SK-N-SH treated with all-trans-retinoic acid at 6 μM for 48 hours (cell line): ENCODE measurements at regions not wholly inside any gene's neighbourhood (a gene's known extent, or its start where the extent isn't known, plus 50 kb on each side); places are given as distances from the start of the nearest gene placed in this dataset.

Experiments
- ATAC-seq: fragments of 200-7000 bp; cut with Tn5 transposase; 3 replicates; pipeline ENCODE4 v1.9.1; 2020; ENCODE audit warnings: mild to moderate bottlenecking, moderate library complexity
- ARNTL ChIP-seq: fragments of 450-650 bp; formaldehyde crosslinking; IDR thresholded peaks from 2 replicates; pipeline ENCODE4 v1.5.0; 2020; ENCODE audit warnings: low read depth, mild to moderate bottlenecking, moderate library complexity, borderline replicate concordance
- CSDC2 ChIP-seq: fragments of 250-450 bp; sonication (Bioruptor Pico); IDR thresholded peaks from 2 replicates; pipeline ENCODE4 v1.5.0; 2020; ENCODE audit warnings: mild to moderate bottlenecking, moderate library complexity
- ESRRG ChIP-seq: fragments of 250-450 bp; sonication (Bioruptor Pico); IDR thresholded peaks from 2 replicates; pipeline ENCODE4 v1.6.1; 2021; ENCODE audit warnings: mild to moderate bottlenecking
- GLIS3 ChIP-seq: fragments of 250-450 bp; sonication (Bioruptor Pico); IDR thresholded peaks from 2 replicates; pipeline ENCODE4 v1.5.0; 2020; ENCODE audit warnings: mild to moderate bottlenecking, moderate library complexity
- ISL1 ChIP-seq: fragments of 250-450 bp; sonication (Bioruptor Pico); IDR thresholded peaks from 2 replicates; pipeline ENCODE4 v2.1.2; 2022; ENCODE audit warnings: mild to moderate bottlenecking, moderate library complexity
- OSR1 ChIP-seq: fragments of 250-450 bp; sonication (Bioruptor Pico); IDR thresholded peaks from 2 replicates; pipeline ENCODE4 v1.8.0; 2022; ENCODE audit warnings: moderate library complexity, mild to moderate bottlenecking, inconsistent platforms
- POU6F1 ChIP-seq: fragments of 250-450 bp; sonication (Bioruptor Pico); IDR thresholded peaks from 2 replicates; pipeline ENCODE4 v1.8.0; 2021; ENCODE audit warnings: low read depth, mild to moderate bottlenecking, moderate library complexity, borderline replicate concordance
- PPARA ChIP-seq: fragments of 250-450 bp; sonication (Bioruptor Pico); IDR thresholded peaks from 2 replicates; pipeline ENCODE4 v1.5.0; 2020; ENCODE audit warnings: mild to moderate bottlenecking, borderline replicate concordance
- RARB ChIP-seq: fragments of 250-450 bp; sonication (Bioruptor Pico); IDR thresholded peaks from 2 replicates; pipeline ENCODE4 v1.8.0; 2021; ENCODE audit warnings: mild to moderate bottlenecking, moderate library complexity
- SNAI2 ChIP-seq: fragments of 250-450 bp; sonication (Bioruptor Pico); IDR thresholded peaks from 2 replicates; pipeline ENCODE4 v1.5.0; 2020; ENCODE audit warnings: mild to moderate bottlenecking, moderate library complexity
- TCF4 ChIP-seq: fragments of 250-450 bp; sonication (Bioruptor Pico); IDR thresholded peaks from 2 replicates; pipeline ENCODE4 v1.8.0; 2021; ENCODE audit warnings: mild to moderate bottlenecking, moderate library complexity, borderline replicate concordance
- TOX ChIP-seq: fragments of 250-450 bp; sonication (Bioruptor Pico); IDR thresholded peaks from 2 replicates; pipeline ENCODE4 v1.8.0; 2021; ENCODE audit warnings: mild to moderate bottlenecking, moderate library complexity, borderline replicate concordance
- TSHZ2 ChIP-seq: fragments of 250-450 bp; sonication (Bioruptor Pico); IDR thresholded peaks from 2 replicates; pipeline ENCODE4 v1.5.0; 2020; ENCODE audit warnings: mild to moderate bottlenecking, moderate library complexity
- ZC3H10 ChIP-seq: fragments of 250-450 bp; sonication (Bioruptor Pico); IDR thresholded peaks from 2 replicates; pipeline ENCODE4 v1.5.1; 2021; ENCODE audit warnings: mild to moderate bottlenecking, moderate library complexity
- ZFP3 ChIP-seq: fragments of 250-450 bp; sonication (Bioruptor Pico); IDR thresholded peaks from 2 replicates; pipeline ENCODE4 v1.5.0; 2020; ENCODE audit warnings: mild to moderate bottlenecking, moderate library complexity
- ZFP30 ChIP-seq: fragments of 450-650 bp; formaldehyde crosslinking; IDR thresholded peaks from 2 replicates; pipeline ENCODE4 v1.5.0; 2022; ENCODE audit warnings: mild to moderate bottlenecking, moderate library complexity
- ZNF565 ChIP-seq: fragments of 450-650 bp; formaldehyde crosslinking; conservative IDR thresholded peaks from 2 replicates; pipeline ENCODE4 v1.5.0; 2020; ENCODE audit warnings: low read depth, mild to moderate bottlenecking, moderate library complexity
- ZNF70 ChIP-seq: fragments of 450-650 bp; formaldehyde crosslinking; IDR thresholded peaks from 2 replicates; pipeline ENCODE4 v1.5.0; 2020; ENCODE audit warnings: mild to moderate bottlenecking, moderate library complexity
- ZNF8 ChIP-seq: fragments of 450-650 bp; formaldehyde crosslinking; IDR thresholded peaks from 2 replicates; pipeline ENCODE4 v1.5.0; 2020; ENCODE audit warnings: mild to moderate bottlenecking, moderate library complexity
- TF ChIP-seq, protein P1 (sequence below): fragments of 250-450 bp; sonication (Bioruptor Pico); IDR thresholded peaks from 2 replicates; pipeline ENCODE4 v1.5.1; 2020; ENCODE audit warnings: low read depth, mild to moderate bottlenecking, moderate library complexity
- TF ChIP-seq, protein P2 (sequence below): fragments of 250-450 bp; sonication (Bioruptor Pico); IDR thresholded peaks from 2 replicates; pipeline ENCODE4 v1.8.0; 2020; ENCODE audit warnings: mild to moderate bottlenecking, moderate library complexity, borderline replicate concordance
- TF ChIP-seq, protein P3 (sequence below): fragments of 250-450 bp; sonication (Bioruptor Pico); IDR thresholded peaks from 2 replicates; pipeline ENCODE4 v1.5.1; 2021; ENCODE audit warnings: mild to moderate bottlenecking, moderate library complexity

- ATAC-seq = no peak
- TF ChIP-seq SNAI2 (0 out of 2 replicates have a peak, but pooled peaks have one; percentile 10), ISL1 (CRISPR knock-in tag) (peak; percentile 77), POU6F1 (CRISPR knock-in tag) (no peak)
Measured at GRCh38 chr2:107325981-107326786, 440.2 kb upstream of the ST6GAL2 start.

- ATAC-seq = no peak
- TF ChIP-seq, protein P1, sequence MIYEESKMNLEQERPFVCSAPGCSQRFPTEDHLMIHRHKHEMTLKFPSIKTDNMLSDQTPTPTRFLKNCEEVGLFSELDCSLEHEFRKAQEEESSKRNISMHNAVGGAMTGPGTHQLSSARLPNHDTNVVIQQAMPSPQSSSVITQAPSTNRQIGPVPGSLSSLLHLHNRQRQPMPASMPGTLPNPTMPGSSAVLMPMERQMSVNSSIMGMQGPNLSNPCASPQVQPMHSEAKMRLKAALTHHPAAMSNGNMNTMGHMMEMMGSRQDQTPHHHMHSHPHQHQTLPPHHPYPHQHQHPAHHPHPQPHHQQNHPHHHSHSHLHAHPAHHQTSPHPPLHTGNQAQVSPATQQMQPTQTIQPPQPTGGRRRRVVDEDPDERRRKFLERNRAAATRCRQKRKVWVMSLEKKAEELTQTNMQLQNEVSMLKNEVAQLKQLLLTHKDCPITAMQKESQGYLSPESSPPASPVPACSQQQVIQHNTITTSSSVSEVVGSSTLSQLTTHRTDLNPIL (CRISPR knock-in tag) = no peak
- TF ChIP-seq SNAI2 (no peak), ZFP30 (CRISPR knock-in tag) (no peak), ZNF70 (CRISPR knock-in tag) (no peak), OSR1 (CRISPR knock-in tag) (no peak), TOX (CRISPR knock-in tag) (no peak), RARB (CRISPR knock-in tag) (no peak), ZNF565 (CRISPR knock-in tag) (no peak), PPARA (CRISPR knock-in tag) (no peak), CSDC2 (CRISPR knock-in tag) (no peak), ZC3H10 (CRISPR knock-in tag) (no peak), TCF4 (CRISPR knock-in tag) (no peak), TSHZ2 (CRISPR knock-in tag) (no peak), ISL1 (CRISPR knock-in tag) (no peak), GLIS3 (CRISPR knock-in tag) (no peak), ESRRG (no peak), ARNTL (CRISPR knock-in tag) (no peak), ZNF8 (CRISPR knock-in tag) (no peak)
- TF ChIP-seq, protein P2, sequence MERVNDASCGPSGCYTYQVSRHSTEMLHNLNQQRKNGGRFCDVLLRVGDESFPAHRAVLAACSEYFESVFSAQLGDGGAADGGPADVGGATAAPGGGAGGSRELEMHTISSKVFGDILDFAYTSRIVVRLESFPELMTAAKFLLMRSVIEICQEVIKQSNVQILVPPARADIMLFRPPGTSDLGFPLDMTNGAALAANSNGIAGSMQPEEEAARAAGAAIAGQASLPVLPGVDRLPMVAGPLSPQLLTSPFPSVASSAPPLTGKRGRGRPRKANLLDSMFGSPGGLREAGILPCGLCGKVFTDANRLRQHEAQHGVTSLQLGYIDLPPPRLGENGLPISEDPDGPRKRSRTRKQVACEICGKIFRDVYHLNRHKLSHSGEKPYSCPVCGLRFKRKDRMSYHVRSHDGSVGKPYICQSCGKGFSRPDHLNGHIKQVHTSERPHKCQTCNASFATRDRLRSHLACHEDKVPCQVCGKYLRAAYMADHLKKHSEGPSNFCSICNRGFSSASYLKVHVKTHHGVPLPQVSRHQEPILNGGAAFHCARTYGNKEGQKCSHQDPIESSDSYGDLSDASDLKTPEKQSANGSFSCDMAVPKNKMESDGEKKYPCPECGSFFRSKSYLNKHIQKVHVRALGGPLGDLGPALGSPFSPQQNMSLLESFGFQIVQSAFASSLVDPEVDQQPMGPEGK = no peak
- TF ChIP-seq, protein P3, sequence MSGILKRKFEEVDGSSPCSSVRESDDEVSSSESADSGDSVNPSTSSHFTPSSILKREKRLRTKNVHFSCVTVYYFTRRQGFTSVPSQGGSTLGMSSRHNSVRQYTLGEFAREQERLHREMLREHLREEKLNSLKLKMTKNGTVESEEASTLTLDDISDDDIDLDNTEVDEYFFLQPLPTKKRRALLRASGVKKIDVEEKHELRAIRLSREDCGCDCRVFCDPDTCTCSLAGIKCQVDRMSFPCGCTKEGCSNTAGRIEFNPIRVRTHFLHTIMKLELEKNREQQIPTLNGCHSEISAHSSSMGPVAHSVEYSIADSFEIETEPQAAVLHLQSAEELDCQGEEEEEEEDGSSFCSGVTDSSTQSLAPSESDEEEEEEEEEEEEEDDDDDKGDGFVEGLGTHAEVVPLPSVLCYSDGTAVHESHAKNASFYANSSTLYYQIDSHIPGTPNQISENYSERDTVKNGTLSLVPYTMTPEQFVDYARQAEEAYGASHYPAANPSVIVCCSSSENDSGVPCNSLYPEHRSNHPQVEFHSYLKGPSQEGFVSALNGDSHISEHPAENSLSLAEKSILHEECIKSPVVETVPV (CRISPR knock-in tag) = no peak
Measured at GRCh38 chr2:107334306-107334705, 448.3 kb upstream of the ST6GAL2 start.

DNA sequence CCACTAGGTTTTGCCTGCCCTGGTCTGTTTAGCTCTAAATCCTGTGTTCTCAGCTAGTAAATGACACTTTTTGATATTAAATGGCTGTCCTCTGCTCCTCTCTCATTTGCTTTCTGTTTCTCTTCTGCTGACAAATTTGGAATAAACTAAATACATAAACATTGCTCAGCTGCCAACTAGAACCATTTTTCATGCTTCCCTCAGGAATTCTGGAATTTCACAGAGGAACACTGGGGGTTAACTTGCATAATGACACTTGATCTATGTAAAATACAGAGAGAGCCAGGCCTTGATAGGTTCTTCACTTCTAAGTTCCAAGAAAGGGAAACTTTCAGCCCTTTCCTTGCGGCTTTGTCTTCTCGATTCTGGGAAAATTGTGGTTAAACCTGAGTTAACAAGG is 450.6 kb upstream of the ST6GAL2 start:
- ATAC-seq = no peak
- TF ChIP-seq OSR1 (CRISPR knock-in tag) (no peak), ZFP3 (CRISPR knock-in tag) (no peak), ISL1 (CRISPR knock-in tag) (no peak), ZNF70 (CRISPR knock-in tag) (no peak), RARB (CRISPR knock-in tag) (no peak), CSDC2 (CRISPR knock-in tag) (no peak), ZNF565 (CRISPR knock-in tag) (no peak), POU6F1 (CRISPR knock-in tag) (no peak), ARNTL (CRISPR knock-in tag) (no peak), SNAI2 (no peak), GLIS3 (CRISPR knock-in tag) (no peak), ZFP30 (CRISPR knock-in tag) (no peak), TOX (CRISPR knock-in tag) (no peak)
- TF ChIP-seq, protein P2 = no peak
